ENCODE measurements at regions not wholly inside any gene's neighbourhood (a gene's known extent, or its start where the extent isn't known, plus 50 kb on each side); places are given as distances from the start of the nearest gene placed in this dataset.
"Not testable (repeated sequence)": the region's sequence is repeated elsewhere in the genome, so short reads cannot be mapped to it uniquely, and the experiment has no call there.

GRCh38 chr13:23050126-23050525, 130.7 kb upstream of the SGCG start:
- no peak for DNase-seq (ENCODE audit: low read depth in 2 of 2)
- TF ChIP-seq CTCF (IDR thresholded peaks at IDR 0.05; ENCODE audit: low read depth, low read length): no peak
- H3K4me3 ChIP-seq (replicated peaks in 1 of 2; ENCODE audit: low read depth in 2 of 2, low read length in 2 of 2): no peak overlapping the region

GRCh38 chr13:23053711-23054110, 127.1 kb upstream of the SGCG start:
- not testable (repeated sequence) for DNase-seq (ENCODE audit: low read depth in 2 of 2); H3K4me3 ChIP-seq (replicated peaks in 1 of 2; ENCODE audit: low read depth in 2 of 2, low read length in 2 of 2)

- no peak for DNase-seq (ENCODE audit: low read depth in 2 of 2)
- H3K4me3 ChIP-seq (replicated peaks in 1 of 2; ENCODE audit: low read depth in 2 of 2, low read length in 2 of 2): no peak overlapping the region
- no peak for TF ChIP-seq CTCF (IDR thresholded peaks at IDR 0.05; ENCODE audit: low read depth, low read length)
Measured at GRCh38 chr13:23059173-23059572, 121.6 kb upstream of the SGCG start.

- no peak for TF ChIP-seq CTCF (IDR thresholded peaks at IDR 0.05; ENCODE audit: low read depth, low read length)
- H3K4me3 ChIP-seq (replicated peaks in 1 of 2; ENCODE audit: low read depth in 2 of 2, low read length in 2 of 2): no peak overlapping the region
- no peak for DNase-seq (ENCODE audit: low read depth in 2 of 2)
Measured at GRCh38 chr13:23060959-23061358, 119.8 kb upstream of the SGCG start.

- H3K4me3 ChIP-seq (replicated peaks in 1 of 2; ENCODE audit: low read depth in 2 of 2, low read length in 2 of 2): no peak overlapping the region
- no peak for DNase-seq (ENCODE audit: low read depth in 2 of 2)
Measured at GRCh38 chr13:23067129-23067528, 113.7 kb upstream of the SGCG start.

GRCh38 chr13:23069566-23069965, 111.2 kb upstream of the SGCG start:
- DNase-seq (ENCODE audit: low read depth in 2 of 2): peak; percentile 59 to 70
- no peak for TF ChIP-seq CTCF (IDR thresholded peaks at IDR 0.05; ENCODE audit: low read depth, low read length)
- H3K4me3 ChIP-seq (replicated peaks in 1 of 2; ENCODE audit: low read depth in 2 of 2, low read length in 2 of 2): no peak overlapping the region

More at GRCh38 chr13:23067129-23067528, 113.7 kb upstream of the SGCG start:
- no peak for TF ChIP-seq CTCF (IDR thresholded peaks at IDR 0.05; ENCODE audit: low read depth, low read length)

- no peak for TF ChIP-seq CTCF (IDR thresholded peaks at IDR 0.05; ENCODE audit: low read depth, low read length)
- no peak overlapping the region for H3K4me3 ChIP-seq (replicated peaks in 1 of 2; ENCODE audit: low read depth in 2 of 2, low read length in 2 of 2)
- DNase-seq (ENCODE audit: low read depth in 2 of 2): no peak
Measured at GRCh38 chr13:23074075-23074828, 106.5 kb upstream of the SGCG start.
